ENCODE measurements at regions not wholly inside any gene's neighbourhood (a gene's known extent, or its start where the extent isn't known, plus 50 kb on each side); places are given as distances from the start of the nearest gene placed in this dataset.

DNA sequence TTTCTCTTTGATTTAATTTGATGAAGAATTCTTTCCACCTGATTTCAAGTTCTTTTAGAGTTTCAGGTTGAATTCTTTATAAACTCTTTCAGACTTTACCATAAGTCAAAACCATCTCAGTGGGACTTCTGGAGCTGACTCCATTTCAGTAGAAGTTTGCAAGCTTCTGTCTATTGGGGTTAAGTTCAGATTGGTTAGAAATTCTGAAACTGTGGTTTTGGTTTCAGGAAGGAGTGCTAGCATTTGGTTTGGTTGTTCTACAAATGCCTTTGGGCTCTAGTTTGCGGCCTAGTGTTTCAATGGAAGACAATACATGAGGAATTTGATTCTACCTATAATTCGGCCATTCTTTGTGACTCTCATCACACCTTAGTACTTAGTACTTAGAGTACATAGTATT is 176.8 kb upstream of the RHOBTB1 start:
- TF ChIP-seq CTCF (conservative IDR thresholded peaks at IDR 0.05; ENCODE audit: low read depth): no peak
- H3K27ac ChIP-seq: no peak overlapping the region
- no peak for DNase-seq (ENCODE audit: low spot score)
- ChIA-PET CTCF (no interaction called here), POLR2A (ENCODE audit: low non-redundant PET) (no interaction called here)

DNA sequence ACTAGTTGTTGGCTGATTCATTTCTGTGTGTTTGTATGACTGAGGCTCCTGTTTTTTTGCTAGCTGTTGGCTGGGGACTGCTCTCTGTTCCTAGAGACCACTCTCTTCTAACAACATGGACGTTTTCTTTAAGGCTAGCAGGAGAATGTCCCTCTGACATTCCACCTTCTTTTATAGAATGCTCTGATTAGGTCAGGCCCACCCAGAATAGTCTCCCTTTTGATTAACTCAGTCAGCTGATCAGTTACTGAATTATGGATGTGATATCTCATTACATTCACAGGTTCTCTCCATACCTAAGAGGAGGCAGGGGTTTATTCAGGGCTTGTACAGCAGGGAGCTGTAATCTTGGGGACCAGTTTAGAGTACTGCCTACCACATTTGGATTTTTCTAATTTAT is 175.6 kb upstream of the RHOBTB1 start:
- no peak overlapping the region for H3K27ac ChIP-seq
- DNase-seq (ENCODE audit: low spot score): no peak
- TF ChIP-seq CTCF (conservative IDR thresholded peaks at IDR 0.05; ENCODE audit: low read depth): no peak
- ChIA-PET CTCF (no interaction called here), POLR2A (ENCODE audit: low non-redundant PET) (no interaction called here)

DNA sequence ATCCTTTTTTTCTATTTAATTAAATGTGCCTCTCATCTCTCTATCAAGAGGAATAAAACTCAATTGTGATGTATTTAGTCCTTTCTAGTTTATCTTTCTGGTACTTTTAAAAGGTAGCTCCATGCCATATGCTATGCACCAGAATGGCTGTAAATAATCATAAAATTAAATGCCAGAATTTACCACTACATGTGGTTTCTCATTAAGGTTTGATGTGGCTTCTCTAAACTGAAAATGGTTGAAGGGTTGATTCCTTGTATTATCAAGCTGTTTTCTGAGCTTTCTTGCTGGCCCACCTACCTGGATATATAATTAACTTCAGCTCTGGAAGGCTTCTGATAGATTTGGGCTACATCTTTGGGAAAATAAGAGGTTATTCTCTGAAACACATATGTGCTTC is 171.9 kb upstream of the RHOBTB1 start:
- no peak for TF ChIP-seq CTCF (conservative IDR thresholded peaks at IDR 0.05; ENCODE audit: low read depth)
- H3K27ac ChIP-seq: no peak overlapping the region
- POLR2A ChIA-PET (ENCODE audit: low non-redundant PET): no interaction called here
- CTCF ChIA-PET: no interaction called here
- DNase-seq (ENCODE audit: low spot score): no peak

GRCh38 chr10:61112771-61113170 is 168.8 kb upstream of the RHOBTB1 start:
- DNase-seq (ENCODE audit: low spot score): no peak
- no peak overlapping the region for H3K27ac ChIP-seq
- TF ChIP-seq CTCF (conservative IDR thresholded peaks at IDR 0.05; ENCODE audit: low read depth): no peak
- ChIA-PET POLR2A (ENCODE audit: low non-redundant PET) (no interaction called here), CTCF (no interaction called here)

DNA sequence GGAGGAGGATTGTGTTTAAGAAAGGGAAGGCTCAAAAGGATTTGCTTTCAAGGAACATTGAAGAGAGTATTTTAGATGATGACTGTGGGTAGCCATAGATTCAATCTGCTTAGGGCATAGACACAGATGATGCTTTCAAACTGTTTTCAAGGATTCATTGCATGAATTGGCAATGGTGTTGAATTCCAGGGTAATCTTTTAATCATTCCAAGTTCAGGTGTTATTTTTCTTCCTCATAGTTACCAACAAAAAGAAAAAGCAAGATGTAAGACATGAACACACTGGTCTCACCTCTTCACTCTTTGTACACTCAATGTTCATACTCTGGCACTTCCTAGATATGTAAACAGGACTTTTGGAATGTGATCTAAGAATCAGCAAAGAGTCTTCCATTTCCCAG is 167.0 kb upstream of the RHOBTB1 start:
- DNase-seq (ENCODE audit: low spot score): no peak
- no peak overlapping the region for H3K27ac ChIP-seq
- ChIA-PET POLR2A (ENCODE audit: low non-redundant PET) (no interaction called here), CTCF (no interaction called here)
- TF ChIP-seq CTCF (conservative IDR thresholded peaks at IDR 0.05; ENCODE audit: low read depth): no peak

DNA sequence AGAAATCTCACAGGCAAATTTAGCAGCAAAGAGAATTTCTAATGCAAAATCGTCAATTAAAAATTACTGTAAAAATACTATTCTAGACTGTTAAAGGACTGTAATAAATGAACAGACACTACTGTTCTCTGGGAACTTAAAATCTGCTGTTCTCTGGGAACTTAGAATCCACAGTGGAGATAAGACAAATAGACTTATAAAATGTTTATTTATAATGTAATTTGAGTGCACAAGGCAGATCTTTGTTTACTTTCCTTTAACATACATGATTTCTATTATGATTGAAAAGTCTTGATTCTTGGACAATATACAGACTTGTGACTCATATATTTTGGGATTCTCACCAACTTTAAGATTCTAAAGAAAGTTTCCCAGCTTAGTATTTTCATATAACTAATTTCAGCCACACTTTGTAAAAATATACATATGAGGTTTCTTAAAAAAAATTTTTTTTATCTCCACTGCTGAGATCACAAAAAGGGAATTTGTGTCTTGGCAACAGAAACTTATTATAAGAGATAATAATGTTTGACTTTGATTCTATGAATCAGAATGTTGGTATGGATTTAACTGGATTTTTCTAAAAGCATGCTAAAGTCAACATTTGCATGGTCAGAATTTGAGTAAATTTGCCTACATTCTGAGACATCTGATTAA is 166.3 kb upstream of the RHOBTB1 start:
- CTCF ChIA-PET: no interaction called here
- no peak for DNase-seq (ENCODE audit: low spot score)
- POLR2A ChIA-PET (ENCODE audit: low non-redundant PET): no interaction called here
- no peak for TF ChIP-seq CTCF (conservative IDR thresholded peaks at IDR 0.05; ENCODE audit: low read depth)
- no peak overlapping the region for H3K27ac ChIP-seq

- DNase-seq (ENCODE audit: low spot score): no peak
- CTCF ChIA-PET: interaction anchor here (0.6 to 0.9 kb wide), 2 partner anchors 31 to 309 kb away, joined by 3 to 4 read pairs; no protein-coding TSS in a partner anchor
Observed at GRCh38 chr10:61108915-61109314, 164.9 kb upstream of the RHOBTB1 start.

More at GRCh38 chr10:61108915-61109314, 164.9 kb upstream of the RHOBTB1 start:
- POLR2A ChIA-PET (ENCODE audit: low non-redundant PET): no interaction called here
- no peak overlapping the region for H3K27ac ChIP-seq
- no peak for TF ChIP-seq CTCF (conservative IDR thresholded peaks at IDR 0.05; ENCODE audit: low read depth)

All from RWPE1 (cell line).